GM18870 (cell line): ENCODE measurements at regions not wholly inside any gene's neighbourhood (a gene's known extent, or its start where the extent isn't known, plus 50 kb on each side); places are given as distances from the start of the nearest gene placed in this dataset.

Experiments used
- ATAC-seq: cut with Tn5 transposase; IDR thresholded peaks from one replicate; pipeline ENCODE4 v1.9.1; 2021; ENCODE audit warnings: moderate library complexity; ENCODE audit not compliant: unreplicated experiment

GRCh38 chr3:170732660-170733245, 137.2 kb downstream of the RPL22L1 start:
- ATAC-seq, result no peak

DNA sequence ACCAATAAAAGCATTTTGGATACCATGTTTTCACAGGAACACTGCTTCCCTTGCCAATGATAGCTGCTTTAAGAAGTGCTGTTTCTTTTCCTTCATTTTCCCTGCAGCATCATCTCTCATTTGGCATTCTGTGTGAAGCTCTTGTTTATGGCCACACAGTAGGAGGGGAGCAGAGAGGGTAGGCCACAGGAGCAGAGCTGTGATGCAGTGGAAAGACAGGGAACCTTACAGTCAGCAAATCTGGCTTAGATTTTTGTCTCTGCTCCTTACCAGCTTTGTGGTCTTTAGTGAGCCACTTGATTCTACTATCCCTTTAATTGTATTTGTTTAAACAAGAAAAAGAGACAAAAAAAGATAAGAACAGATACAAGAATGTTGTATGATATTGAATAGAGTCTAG, 138.7 kb downstream of the RPL22L1 start:
- ATAC-seq, result no peak

DNA sequence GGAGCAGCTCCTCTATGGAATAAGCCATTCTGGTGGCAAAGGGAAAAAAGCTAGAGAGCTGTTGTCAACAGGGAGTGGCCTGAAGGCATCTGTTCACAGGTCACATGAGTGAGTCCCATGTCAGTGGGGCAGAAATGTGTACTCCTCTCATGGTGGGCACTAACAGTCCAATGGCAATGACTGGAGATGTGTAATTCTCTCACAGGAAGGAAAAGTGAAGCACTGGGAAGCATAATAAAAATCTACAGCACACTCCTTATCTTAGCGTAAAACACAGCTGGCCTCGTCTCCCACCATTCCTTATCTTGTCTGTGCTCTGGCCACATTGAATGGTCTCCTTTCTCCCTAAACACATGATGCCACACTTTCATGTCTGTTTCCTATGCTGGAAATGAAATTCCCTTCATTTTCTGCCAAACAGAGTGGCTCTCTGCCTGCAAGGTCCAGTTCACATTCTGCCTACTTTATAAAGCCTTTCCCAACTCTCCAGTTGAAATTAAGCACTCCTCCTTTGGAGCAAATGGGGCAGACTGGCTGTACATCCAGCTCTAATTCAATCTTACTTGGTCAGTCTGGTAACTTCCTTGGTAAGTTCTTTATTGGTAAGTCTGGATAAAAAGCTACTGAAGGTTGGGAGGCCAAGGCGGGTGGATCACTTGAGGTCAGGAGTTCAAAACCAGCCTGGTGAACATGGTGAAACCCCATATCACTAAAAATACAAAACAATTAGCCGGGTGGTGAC, 139.8 kb downstream of the RPL22L1 start:
- ATAC-seq, result no peak

GRCh38 chr3:170728181-170728580, 141.8 kb downstream of the RPL22L1 start:
- no peak for ATAC-seq

- no peak for ATAC-seq
Measured at GRCh38 chr3:170727754-170728153, 141.9 kb upstream of the SLC7A14 start.

- peak; percentile 10 for ATAC-seq
Measured at GRCh38 chr3:170726976-170727661, 141.2 kb upstream of the SLC7A14 start.

DNA sequence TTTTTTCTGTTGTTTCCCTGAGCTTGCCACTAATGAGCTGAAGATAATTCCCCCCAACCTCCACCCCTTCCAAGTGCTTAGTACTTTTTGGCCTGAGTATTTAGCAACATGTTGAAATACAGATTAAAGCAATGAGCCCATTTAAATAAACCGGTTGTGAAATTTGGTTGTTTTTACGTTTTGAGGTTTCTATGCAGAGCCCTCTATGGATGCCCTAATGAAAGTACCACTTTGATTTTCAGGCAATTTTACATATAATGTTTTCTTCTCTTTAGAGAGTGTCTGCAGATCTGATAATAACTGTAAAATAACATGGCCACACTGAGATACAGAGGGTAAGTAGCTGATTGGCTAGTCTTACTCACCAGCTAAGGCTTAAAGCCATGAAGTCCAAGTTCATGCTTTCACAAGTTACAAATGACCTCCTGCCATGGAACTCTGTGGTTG, 139.4 kb upstream of the SLC7A14 start:
- no peak for ATAC-seq

GRCh38 chr3:170724599-170725280, 138.9 kb upstream of the SLC7A14 start:
- no peak for ATAC-seq

DNA sequence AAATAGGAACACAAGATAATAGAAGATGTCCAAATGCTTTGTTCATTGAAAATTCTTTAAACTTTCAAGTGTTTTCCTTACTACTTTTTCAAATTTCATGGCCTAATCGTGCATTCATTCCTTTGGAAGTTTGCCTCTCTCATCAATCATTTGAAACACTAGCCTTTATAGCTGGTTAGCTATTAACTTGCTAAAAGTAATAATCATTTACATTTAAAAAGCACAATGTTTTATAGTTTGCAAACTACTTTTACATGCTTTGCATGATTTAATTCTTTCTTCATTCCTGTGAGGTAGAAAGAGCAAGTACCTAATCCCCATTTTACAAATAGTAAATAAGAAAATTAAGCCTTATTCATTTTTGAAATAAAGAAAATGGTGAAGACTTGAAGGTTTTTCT, 137.4 kb upstream of the SLC7A14 start:
- ATAC-seq, result no peak

DNA sequence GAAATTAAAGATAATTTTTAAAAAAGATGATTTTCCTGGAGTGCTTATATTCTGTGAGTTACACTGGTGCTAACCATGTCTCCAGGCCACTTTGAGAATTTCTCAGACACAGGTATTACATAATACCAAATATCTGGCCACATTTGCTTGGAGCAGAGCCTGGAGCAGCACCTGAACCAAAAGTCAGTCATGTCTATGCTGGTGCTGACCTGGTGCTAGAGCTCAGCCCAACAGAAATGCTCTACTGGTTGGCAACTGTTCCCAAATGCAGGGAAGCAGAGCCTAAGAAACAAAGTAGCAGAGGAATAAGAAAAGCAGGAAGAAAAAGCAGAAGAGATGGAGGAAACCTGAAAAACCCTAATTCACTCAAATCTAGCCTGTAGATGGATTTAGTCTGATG, 135.7 kb upstream of the SLC7A14 start:
- no peak for ATAC-seq

DNA sequence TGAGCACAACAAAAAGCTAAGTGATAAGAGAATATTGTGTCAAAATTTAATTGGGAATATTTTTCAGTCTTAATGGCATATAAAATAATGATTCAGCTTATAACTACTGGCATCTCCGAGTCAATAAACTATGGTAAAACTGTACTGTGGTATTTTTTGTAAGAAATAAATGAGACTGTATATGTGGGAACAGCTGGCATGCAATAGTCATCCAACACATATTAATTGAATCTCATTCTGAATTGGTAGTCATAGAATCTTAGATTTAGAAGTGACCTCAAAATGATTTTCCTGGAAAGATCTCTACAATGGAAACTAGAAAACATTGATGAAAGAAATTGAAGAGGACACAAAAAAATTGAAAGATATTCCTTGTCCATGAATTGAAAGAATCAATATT, 133.4 kb upstream of the SLC7A14 start:
- no peak for ATAC-seq

- ATAC-seq, result no peak
Measured at GRCh38 chr3:170718848-170719247, 133.0 kb upstream of the SLC7A14 start.

DNA sequence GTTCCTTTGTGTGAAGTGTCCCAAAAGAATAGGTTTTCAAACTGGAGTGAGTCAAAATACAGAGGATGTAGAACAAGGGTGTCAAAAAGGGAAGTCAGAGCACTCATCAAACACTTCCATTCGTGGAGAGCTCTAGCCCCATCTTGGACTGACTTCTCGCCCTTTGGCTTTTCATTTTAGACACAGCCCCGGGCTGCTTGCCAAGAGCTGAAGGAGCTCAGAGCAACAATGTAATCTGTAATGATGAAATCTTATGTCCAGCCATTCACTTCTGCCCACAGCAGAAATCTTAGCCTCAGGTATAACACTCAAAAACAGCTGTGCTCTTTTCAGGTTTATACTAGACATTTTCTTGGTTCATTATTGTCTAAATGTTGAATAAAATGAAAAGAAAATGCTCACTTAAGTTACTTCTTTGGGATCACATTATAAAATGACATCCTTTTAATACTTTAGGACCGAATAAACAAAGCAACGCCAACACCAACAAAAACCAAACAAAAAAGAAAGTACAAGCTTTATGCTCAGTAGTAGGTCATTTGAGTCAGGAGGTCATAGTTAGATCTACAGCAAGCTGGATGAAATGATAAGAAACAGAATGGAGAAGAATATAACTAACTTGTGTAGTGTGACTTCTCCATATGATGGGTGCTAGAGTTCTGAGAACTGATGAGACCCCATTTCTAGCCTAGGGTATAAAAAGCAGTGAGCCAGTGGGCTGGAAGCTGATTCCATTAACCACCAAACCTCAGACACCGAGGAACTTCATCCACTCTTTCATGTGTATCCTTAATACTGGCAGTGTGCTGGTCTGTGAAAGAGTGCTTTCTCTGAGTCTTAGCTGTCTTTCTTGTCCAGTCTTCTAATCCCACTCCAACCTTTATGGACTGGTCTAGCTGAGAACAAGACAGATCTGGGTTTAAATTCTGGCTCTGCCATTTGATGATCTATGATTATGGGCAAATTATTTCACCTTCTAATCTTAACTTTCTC, 131.8 kb upstream of the SLC7A14 start:
- no peak for ATAC-seq

GRCh38 chr3:170716172-170716805, 130.4 kb upstream of the SLC7A14 start:
- ATAC-seq, result no peak

- ATAC-seq, result no peak
Measured at GRCh38 chr3:170714562-170715535, 129.0 kb upstream of the SLC7A14 start.

GRCh38 chr3:170714122-170714521, 128.2 kb upstream of the SLC7A14 start:
- no peak for ATAC-seq

DNA sequence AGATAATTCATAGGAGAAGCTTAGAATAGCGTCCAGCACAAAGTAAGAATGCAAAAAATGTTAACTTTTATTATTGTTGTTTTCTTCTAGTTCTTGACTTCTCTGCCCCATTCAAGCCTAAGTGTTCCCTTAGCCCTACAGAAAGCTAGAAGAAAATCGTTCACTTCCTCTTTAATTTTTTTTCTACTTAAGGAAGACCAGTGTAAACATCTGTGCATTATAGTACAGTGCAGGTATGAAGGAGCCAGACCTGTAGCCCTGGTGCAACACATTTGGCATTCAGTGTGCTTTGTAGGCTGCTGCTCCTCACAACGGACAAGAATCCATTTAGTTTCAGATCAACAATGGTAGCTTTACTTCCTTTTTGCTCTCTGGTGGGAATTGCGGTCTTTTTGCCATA, 127.8 kb upstream of the SLC7A14 start:
- ATAC-seq, result no peak

DNA sequence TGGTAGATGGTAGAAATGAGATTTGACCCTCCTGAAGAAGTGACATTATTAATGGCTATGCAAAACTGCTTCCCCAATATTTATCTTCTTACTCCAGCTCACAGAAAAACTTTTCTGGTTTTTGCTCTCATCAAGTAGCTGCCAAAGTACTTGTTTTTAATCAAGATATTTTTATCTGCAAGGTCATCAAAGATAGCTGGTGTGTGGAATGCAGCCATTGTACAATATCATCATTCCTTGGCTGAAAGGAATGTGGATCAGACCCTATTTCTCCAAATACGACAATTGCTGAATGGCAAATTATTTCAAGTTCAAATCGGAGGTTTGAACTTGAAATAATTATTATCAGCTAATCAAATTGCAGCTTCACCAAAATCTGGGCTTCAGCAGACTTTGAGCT, 126.9 kb upstream of the SLC7A14 start:
- ATAC-seq, result no peak

- no peak for ATAC-seq
Measured at GRCh38 chr3:170712336-170712735, 126.5 kb upstream of the SLC7A14 start.
